Hippocampal formation (tissue), 2 donors: ENCODE measurements at regions not wholly inside any gene's neighbourhood (a gene's known extent, or its start where the extent isn't known, plus 50 kb on each side); places are given as distances from the start of the nearest gene placed in this dataset.
"Not testable (repeated sequence)": the region's sequence is repeated elsewhere in the genome, so short reads cannot be mapped to it uniquely, and the experiment has no call there.

Source experiments
- DNase-seq, 2 donors: peaks; one replicate each; lab custom pipeline; 2025; lab: John Stamatoyannopoulos, UW

- DNase-seq: no peak
These were observed 231.8 kb upstream of the RBBP8 start for GRCh38 chr18:22701326-22701725.

GRCh38 chr18:22701795-22702194 is 231.3 kb upstream of the RBBP8 start:
- DNase-seq: no peak

GRCh38 chr18:22702806-22703205 is 230.3 kb upstream of the RBBP8 start:
- no peak for DNase-seq

DNA sequence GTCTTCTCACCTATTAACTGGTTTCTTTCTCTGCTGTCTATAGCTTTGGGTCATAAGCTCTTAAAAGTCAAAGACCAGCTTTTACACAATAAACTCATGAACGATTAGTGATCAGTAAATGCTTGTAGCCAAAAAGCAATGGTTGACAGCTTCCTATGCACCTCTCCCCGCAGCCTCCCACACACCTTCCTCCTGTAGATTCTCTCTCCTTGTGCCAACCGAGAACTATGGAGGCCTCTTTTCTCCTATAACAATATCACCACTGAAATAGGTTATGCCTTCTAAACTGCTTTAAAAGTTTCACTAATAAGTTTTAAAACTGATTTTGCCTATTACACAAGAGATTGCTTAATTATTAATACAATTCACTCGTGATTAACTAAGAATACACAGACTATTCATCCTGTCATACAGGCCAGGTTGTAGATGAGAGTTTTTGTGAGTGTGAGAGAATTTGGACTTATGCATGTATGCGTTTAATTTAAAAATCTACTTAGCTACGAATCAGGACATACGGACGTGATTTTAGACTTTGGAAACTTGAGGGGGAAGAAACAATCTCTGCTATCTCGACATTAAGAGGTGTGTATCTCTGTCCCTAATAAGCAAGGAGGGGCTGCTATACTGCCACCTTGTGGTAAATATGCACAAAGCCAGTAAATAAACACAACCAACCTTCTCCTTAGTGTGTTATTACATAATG is 229.1 kb upstream of the RBBP8 start:
- peak in 1 of 2 donors; percentile 5 for DNase-seq

- no peak for DNase-seq
These were observed 228.6 kb upstream of the RBBP8 start for GRCh38 chr18:22704586-22704918.

DNA sequence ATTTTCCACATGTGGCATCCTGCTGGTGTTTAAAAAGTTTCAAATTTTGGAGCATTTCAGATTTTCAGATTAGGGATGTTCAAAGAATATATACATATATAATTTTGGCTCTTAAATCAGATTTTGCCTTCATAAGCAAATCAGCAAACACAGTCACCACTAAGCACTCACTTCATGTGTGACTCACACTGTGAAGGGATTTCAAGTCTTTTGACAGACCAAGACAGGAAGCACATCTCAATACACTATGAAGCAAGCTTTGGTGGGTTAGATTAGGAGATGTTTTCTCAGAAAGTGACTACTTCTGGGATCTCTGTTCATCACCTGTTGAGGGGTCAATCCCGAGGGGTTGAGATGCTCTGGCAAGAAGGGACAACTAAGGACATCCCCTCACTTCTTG is 227.8 kb upstream of the RBBP8 start:
- DNase-seq: no peak

DNA sequence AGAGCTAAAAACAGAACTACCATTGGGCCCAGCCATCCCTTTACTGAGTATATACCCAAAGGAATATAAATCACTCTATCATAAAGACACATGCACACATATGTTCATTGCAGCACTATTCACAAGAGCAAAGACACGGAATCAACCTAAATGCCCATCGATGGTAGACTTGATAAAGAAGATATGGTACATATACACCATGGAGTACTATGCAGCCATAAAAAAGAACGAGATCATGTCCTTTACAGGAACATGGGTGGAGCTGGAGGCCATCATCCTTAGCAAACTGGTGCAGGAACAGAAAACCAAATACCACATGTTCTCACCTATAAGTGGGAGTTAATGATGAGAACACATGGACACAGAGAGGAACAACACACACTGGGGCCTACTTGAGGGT is 227.1 kb upstream of the RBBP8 start:
- DNase-seq: not testable (repeated sequence)

- DNase-seq: no peak
These were observed 223.7 kb upstream of the RBBP8 start for GRCh38 chr18:22709288-22710060.

DNA sequence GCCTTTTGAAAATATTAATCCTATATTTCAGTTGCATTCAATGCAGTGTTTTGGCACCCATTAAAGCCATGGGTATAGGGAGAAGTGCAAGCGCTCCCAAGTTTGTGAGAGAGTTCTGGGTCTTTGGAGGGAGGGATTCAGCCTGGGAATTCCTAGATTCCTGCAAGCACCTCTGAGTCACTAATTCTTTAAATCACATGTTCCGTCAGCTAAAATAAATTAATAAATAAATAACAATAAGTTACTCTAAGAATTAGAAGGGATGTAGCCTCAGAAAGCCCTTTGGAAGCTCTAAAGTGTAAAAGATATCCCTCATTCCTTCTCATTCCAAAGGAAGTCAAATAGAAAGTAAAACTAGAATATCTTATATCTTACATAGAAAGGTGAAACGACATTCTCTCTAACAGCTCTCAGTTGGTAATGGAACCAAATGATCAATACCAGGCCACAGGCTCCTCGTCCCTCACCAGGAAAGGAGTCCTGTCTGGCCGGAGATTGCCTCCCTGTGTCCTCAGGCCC is 222.4 kb upstream of the RBBP8 start:
- no peak for DNase-seq

GRCh38 chr18:22711192-22711685 is 221.9 kb upstream of the RBBP8 start:
- DNase-seq: no peak

DNA sequence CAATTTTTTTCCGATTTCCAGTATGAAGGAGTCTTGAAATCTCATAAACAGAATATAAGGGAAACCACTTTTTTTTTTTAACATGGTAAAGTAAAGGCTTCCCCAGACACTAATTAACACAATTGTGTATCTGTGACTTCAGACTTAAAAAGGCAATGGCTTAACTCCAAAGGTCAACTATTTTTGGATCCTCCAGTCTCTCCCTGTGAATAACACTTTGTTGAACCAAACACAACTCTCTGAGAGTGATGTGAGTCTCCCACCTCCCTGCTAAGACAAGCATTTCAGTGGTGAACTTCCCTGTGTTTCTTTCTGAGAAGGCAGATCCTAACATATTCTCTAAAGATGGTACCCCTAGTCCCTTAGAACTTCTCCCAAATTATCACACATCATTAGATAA is 219.6 kb upstream of the RBBP8 start:
- no peak for DNase-seq

DNA sequence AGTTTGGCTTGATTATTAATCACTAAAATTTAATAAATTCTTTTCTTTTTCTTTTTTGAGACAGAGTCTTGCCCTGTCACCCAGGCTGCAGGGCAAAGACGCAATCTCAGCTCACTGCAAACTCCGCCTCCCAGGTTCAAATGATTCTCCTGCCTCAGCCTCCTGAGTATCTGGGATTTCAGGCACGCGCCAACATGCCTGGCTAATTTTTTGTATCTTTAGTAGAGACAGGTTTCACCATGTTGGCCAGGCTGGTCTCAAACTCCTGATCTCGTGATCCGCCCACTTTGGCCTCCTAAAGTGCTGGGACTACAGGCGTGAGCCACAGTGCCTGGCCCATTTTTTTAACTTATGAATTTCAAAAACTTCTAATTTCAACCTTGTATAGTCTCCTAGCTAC is 215.6 kb upstream of the RBBP8 start:
- DNase-seq: not testable (repeated sequence)

- no peak for DNase-seq
These were observed 209.9 kb upstream of the RBBP8 start for GRCh38 chr18:22723221-22723620.

GRCh38 chr18:22723773-22724172 is 209.4 kb upstream of the RBBP8 start:
- no peak for DNase-seq

GRCh38 chr18:22726469-22726868 is 206.7 kb upstream of the RBBP8 start:
- DNase-seq: no peak

- DNase-seq: no peak
These were observed 205.1 kb upstream of the RBBP8 start for GRCh38 chr18:22728016-22728415.

- no peak for DNase-seq
These were observed 204.5 kb upstream of the RBBP8 start for GRCh38 chr18:22728481-22729105.

DNA sequence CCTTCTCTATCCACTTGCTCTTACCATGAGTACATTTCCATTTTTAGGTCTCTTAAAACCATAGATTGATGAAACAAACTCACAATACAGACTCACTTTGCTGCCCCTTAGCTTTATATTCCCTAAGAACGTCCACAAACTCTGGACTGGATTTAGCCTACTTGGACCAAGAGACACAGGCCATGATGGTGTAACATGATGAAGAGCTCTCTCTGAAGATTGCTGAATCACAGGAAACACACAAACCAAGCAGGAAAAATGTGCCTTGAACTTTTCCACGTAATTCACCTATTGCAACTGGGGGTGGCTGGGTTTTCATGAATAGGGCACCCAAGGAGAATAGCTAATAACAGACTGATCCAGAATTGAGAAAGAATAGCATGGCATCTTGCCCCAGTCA is 201.7 kb upstream of the RBBP8 start:
- no peak for DNase-seq

- no peak for DNase-seq
These were observed 198.9 kb upstream of the RBBP8 start for GRCh38 chr18:22734105-22734661.

GRCh38 chr18:22734791-22735627 is 198.1 kb upstream of the RBBP8 start:
- DNase-seq: no peak

GRCh38 chr18:22737054-22737453 is 196.1 kb upstream of the RBBP8 start:
- DNase-seq: no peak
